ENCODE measurements at regions not wholly inside any gene's neighbourhood (a gene's known extent, or its start where the extent isn't known, plus 50 kb on each side); places are given as distances from the start of the nearest gene placed in this dataset.
"Not testable (repeated sequence)": the region's sequence is repeated elsewhere in the genome, so short reads cannot be mapped to it uniquely, and the experiment has no call there.

GRCh38 chr14:22349281-22349680 is 239.7 kb downstream of the DAD1 start:
- TF ChIP-seq, protein P1, sequence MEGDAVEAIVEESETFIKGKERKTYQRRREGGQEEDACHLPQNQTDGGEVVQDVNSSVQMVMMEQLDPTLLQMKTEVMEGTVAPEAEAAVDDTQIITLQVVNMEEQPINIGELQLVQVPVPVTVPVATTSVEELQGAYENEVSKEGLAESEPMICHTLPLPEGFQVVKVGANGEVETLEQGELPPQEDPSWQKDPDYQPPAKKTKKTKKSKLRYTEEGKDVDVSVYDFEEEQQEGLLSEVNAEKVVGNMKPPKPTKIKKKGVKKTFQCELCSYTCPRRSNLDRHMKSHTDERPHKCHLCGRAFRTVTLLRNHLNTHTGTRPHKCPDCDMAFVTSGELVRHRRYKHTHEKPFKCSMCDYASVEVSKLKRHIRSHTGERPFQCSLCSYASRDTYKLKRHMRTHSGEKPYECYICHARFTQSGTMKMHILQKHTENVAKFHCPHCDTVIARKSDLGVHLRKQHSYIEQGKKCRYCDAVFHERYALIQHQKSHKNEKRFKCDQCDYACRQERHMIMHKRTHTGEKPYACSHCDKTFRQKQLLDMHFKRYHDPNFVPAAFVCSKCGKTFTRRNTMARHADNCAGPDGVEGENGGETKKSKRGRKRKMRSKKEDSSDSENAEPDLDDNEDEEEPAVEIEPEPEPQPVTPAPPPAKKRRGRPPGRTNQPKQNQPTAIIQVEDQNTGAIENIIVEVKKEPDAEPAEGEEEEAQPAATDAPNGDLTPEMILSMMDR (IDR thresholded peaks at IDR 0.05): not testable (repeated sequence)
- not testable (repeated sequence) for TF ChIP-seq CBX2 (IDR thresholded peaks at IDR 0.05; ENCODE audit: borderline replicate concordance, low read depth); RFX5 (IDR thresholded peaks at IDR 0.05); ESRRA (IDR thresholded peaks at IDR 0.05; ENCODE audit: borderline replicate concordance, low read length); KDM1A (IDR thresholded peaks at IDR 0.05; ENCODE audit: low read depth); MAX (IDR thresholded peaks at IDR 0.05); PBX3 (IDR thresholded peaks at IDR 0.05); USF2 (IDR thresholded peaks at IDR 0.05)
